Neural cell (in vitro differentiated cells): ENCODE measurements at regions not wholly inside any gene's neighbourhood (a gene's known extent, or its start where the extent isn't known, plus 50 kb on each side); places are given as distances from the start of the nearest gene placed in this dataset.

Experiments
- H2AFZ ChIP-seq: fragments of 200-600, 300-800 bp; sonication (generic), shearing (Covaris generic); 2 replicates; pipeline ENCODE4 v1.6.0; 2014; ENCODE audit warnings: low read depth, mild to moderate bottlenecking, antibody characterized with exemption, low read length, moderate library complexity
- H3F3A ChIP-seq: fragments of 200-600 bp; shearing (Covaris generic); 2 replicates; pipeline ENCODE4 v1.6.1; 2016; ENCODE audit warnings: mild to moderate bottlenecking, moderate library complexity, mixed read lengths, antibody characterized with exemption, low read length; ENCODE audit not compliant: insufficient read depth, poor library complexity, severe bottlenecking
- H3K27ac ChIP-seq: fragments of 200-600, 300-800 bp; sonication (generic), shearing (Covaris generic); 2 replicates; pipeline ENCODE4 v1.5.1; 2014; ENCODE audit warnings: mild to moderate bottlenecking, low read length, moderate library complexity
- H3K27me3 ChIP-seq: fragments of 300-800, 200-600 bp; sonication (generic), shearing (Covaris generic); 2 replicates; pipeline ENCODE4 v1.6.0; 2014; ENCODE audit warnings: mild to moderate bottlenecking, low read depth, low read length, moderate library complexity; ENCODE audit not compliant: insufficient read depth
- H3K36me3 ChIP-seq: fragments of 300-800, 200-600 bp; sonication (generic), shearing (Covaris generic); 2 replicates; pipeline ENCODE4 v1.5.1; 2014; ENCODE audit warnings: mild to moderate bottlenecking, antibody characterized with exemption, low read length, moderate library complexity; ENCODE audit not compliant: insufficient read depth
- H3K4me2 ChIP-seq: fragments of 300-800, 200-600 bp; sonication (generic), shearing (Covaris generic); 2 replicates; pipeline ENCODE4 v1.6.0; 2014; ENCODE audit warnings: mild to moderate bottlenecking, low read length
- H3K4me3 ChIP-seq: fragments of 300-800, 200-600 bp; sonication (generic), shearing (Covaris generic); 2 replicates; pipeline ENCODE4 v1.5.1; 2014; ENCODE audit warnings: mild to moderate bottlenecking, low read length, moderate library complexity
- H3K79me2 ChIP-seq: fragments of 200-600 bp; shearing (Covaris generic); replicated peaks from 2 replicates; pipeline ENCODE4 v1.6.0; 2014; ENCODE audit warnings: mild to moderate bottlenecking, low read length, moderate library complexity; ENCODE audit not compliant: insufficient read depth
- H3K9ac ChIP-seq: fragments of 300-800, 200-600 bp; sonication (generic), shearing (Covaris generic); 2 replicates; pipeline ENCODE4 v1.6.1; 2016; ENCODE audit warnings: mild to moderate bottlenecking, low read length, mixed read lengths
- H3K9me2 ChIP-seq: fragments of 200-600 bp; shearing (Covaris generic); 2 replicates; pipeline ENCODE4 v1.6.1; 2016; ENCODE audit warnings: mild to moderate bottlenecking, low read length, mixed read lengths; ENCODE audit not compliant: insufficient read depth
- H3K9me3 ChIP-seq: fragments of 200-600, 300-800 bp; sonication (generic), shearing (Covaris generic); 2 replicates; pipeline ENCODE4 v1.6.1; 2016; ENCODE audit warnings: mild to moderate bottlenecking, mixed run types, low read length, moderate library complexity, mixed read lengths
- H4K20me1 ChIP-seq: fragments of 200-600 bp; shearing (Covaris generic); 2 replicates; pipeline ENCODE4 v1.6.1; 2016; ENCODE audit warnings: mild to moderate bottlenecking, mixed run types; ENCODE audit not compliant: insufficient read depth
- EP300 ChIP-seq: fragments of 450-650 bp; conservative IDR thresholded peaks from 2 replicates; pipeline ENCODE4 v1.6.1; 2014; ENCODE audit warnings: antibody characterized with exemption, mild to moderate bottlenecking, moderate library complexity; ENCODE audit not compliant: poor library complexity, severe bottlenecking
- EZH2 ChIP-seq: fragments of 200-600, 300-800 bp; shearing (Covaris generic), sonication (generic); IDR thresholded peaks from 2 replicates; pipeline ENCODE4 v1.6.1; 2014; ENCODE audit warnings: antibody characterized with exemption, low read length, borderline replicate concordance, mild to moderate bottlenecking; ENCODE audit not compliant: insufficient read depth, poor library complexity, severe bottlenecking
- MXI1 ChIP-seq: fragments of 450-650 bp; conservative IDR thresholded peaks from 2 replicates; pipeline ENCODE4 v1.6.1; 2014; ENCODE audit warnings: antibody characterized with exemption, mild to moderate bottlenecking; ENCODE audit not compliant: poor library complexity, severe bottlenecking
- POLR2AphosphoS5 ChIP-seq: IDR thresholded peaks from 2 replicates; pipeline ENCODE4 v1.6.1; 2012
- RAD21 ChIP-seq: fragments of 450-650 bp; conservative IDR thresholded peaks from 2 replicates; pipeline ENCODE4 v1.6.1; 2014; ENCODE audit warnings: antibody characterized with exemption, mild to moderate bottlenecking, moderate library complexity
- SMC3 ChIP-seq: fragments of 450-650 bp; conservative IDR thresholded peaks from 2 replicates; pipeline ENCODE4 v1.6.1; 2014; ENCODE audit warnings: antibody characterized with exemption, mild to moderate bottlenecking, moderate library complexity; ENCODE audit not compliant: poor library complexity
- TAF1 ChIP-seq: IDR thresholded peaks from 2 replicates; pipeline ENCODE4 v1.6.1; 2012; ENCODE audit warnings: low read depth
- TF ChIP-seq, protein P1 (sequence below): IDR thresholded peaks from 2 replicates; pipeline ENCODE4 v1.6.1; 2012; ENCODE audit warnings: borderline replicate concordance
- TF ChIP-seq, protein P2 (sequence below): fragments of 450-650 bp; IDR thresholded peaks from 2 replicates; pipeline ENCODE4 v1.5.1; 2014; ENCODE audit warnings: antibody characterized with exemption, mild to moderate bottlenecking, moderate library complexity; ENCODE audit not compliant: poor library complexity, severe bottlenecking

DNA sequence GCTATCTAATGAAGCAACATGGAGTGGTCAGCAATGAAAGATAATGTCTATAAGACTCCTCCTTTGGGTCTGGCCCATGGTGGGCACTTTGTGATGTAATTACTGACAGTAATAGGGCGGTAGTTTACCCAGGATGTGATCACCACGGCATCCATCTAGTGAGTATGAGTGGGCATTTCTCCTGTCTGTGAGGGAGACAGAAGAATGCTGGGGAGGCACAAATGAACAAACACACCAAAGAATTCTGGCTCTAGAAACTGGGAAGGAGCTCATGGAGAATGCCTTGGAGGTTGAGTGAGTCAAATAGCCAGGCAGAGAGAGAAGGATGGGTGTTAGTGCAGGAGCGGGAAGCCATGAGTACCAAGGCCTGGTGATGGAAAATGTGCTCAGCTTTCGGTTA lies 217.5 kb downstream of the WNT5A start:
- H3K79me2 ChIP-seq: no peaks in the 10 kb centered on the region
- no peaks in the 10 kb centered on the region for H3K9me3 ChIP-seq
- no peaks in the 10 kb centered on the region for H3K27me3 ChIP-seq
- H3K4me3 ChIP-seq: no peak overlapping the region
- H4K20me1 ChIP-seq: no peaks in the 10 kb centered on the region
- H3K36me3 ChIP-seq: no peaks in the 10 kb centered on the region
- no peak overlapping the region for H3K4me2 ChIP-seq
- H3K9ac ChIP-seq: no peak overlapping the region
- TF ChIP-seq EZH2 (no peak), EP300 (no peak), SMC3 (no peak), MXI1 (no peak), POLR2AphosphoS5 (no peak), RAD21 (no peak), TAF1 (no peak)
- TF ChIP-seq, protein P1, sequence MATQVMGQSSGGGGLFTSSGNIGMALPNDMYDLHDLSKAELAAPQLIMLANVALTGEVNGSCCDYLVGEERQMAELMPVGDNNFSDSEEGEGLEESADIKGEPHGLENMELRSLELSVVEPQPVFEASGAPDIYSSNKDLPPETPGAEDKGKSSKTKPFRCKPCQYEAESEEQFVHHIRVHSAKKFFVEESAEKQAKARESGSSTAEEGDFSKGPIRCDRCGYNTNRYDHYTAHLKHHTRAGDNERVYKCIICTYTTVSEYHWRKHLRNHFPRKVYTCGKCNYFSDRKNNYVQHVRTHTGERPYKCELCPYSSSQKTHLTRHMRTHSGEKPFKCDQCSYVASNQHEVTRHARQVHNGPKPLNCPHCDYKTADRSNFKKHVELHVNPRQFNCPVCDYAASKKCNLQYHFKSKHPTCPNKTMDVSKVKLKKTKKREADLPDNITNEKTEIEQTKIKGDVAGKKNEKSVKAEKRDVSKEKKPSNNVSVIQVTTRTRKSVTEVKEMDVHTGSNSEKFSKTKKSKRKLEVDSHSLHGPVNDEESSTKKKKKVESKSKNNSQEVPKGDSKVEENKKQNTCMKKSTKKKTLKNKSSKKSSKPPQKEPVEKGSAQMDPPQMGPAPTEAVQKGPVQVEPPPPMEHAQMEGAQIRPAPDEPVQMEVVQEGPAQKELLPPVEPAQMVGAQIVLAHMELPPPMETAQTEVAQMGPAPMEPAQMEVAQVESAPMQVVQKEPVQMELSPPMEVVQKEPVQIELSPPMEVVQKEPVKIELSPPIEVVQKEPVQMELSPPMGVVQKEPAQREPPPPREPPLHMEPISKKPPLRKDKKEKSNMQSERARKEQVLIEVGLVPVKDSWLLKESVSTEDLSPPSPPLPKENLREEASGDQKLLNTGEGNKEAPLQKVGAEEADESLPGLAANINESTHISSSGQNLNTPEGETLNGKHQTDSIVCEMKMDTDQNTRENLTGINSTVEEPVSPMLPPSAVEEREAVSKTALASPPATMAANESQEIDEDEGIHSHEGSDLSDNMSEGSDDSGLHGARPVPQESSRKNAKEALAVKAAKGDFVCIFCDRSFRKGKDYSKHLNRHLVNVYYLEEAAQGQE: no peak
- TF ChIP-seq, protein P2, sequence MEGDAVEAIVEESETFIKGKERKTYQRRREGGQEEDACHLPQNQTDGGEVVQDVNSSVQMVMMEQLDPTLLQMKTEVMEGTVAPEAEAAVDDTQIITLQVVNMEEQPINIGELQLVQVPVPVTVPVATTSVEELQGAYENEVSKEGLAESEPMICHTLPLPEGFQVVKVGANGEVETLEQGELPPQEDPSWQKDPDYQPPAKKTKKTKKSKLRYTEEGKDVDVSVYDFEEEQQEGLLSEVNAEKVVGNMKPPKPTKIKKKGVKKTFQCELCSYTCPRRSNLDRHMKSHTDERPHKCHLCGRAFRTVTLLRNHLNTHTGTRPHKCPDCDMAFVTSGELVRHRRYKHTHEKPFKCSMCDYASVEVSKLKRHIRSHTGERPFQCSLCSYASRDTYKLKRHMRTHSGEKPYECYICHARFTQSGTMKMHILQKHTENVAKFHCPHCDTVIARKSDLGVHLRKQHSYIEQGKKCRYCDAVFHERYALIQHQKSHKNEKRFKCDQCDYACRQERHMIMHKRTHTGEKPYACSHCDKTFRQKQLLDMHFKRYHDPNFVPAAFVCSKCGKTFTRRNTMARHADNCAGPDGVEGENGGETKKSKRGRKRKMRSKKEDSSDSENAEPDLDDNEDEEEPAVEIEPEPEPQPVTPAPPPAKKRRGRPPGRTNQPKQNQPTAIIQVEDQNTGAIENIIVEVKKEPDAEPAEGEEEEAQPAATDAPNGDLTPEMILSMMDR: no peak
- H3F3A ChIP-seq: no peaks in the 10 kb centered on the region
- H3K9me2 ChIP-seq: no peaks in the 10 kb centered on the region
- H2AFZ ChIP-seq: no peak overlapping the region
- H3K27ac ChIP-seq: no peak overlapping the region

DNA sequence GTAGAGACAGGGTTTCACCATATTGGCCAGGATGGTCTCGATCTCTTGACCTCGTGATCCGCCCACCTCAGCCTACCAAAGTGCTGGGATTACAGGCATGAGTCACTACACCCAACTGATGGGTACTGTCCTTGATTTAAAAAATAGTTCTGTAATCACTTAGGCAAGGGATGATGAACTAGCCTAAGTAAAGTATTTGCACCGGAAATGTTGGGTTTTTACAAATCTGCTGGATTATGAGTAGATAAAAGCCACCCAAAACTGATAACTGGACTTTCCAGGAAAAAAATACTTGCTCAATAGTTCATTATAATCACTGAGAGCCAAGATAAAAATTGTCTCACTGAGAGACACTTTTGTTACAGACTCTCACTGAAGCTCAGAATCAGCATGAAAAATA lies 218.0 kb downstream of the WNT5A start:
- Histone ChIP-seq H3K36me3 (no peaks in the 10 kb centered on the region), H3K9me3 (no peaks in the 10 kb centered on the region), H3K79me2 (no peaks in the 10 kb centered on the region), H3K27ac (no peak overlapping the region), H2AFZ (no peak overlapping the region), H4K20me1 (no peaks in the 10 kb centered on the region), H3K4me2 (no peak overlapping the region), H3K27me3 (no peaks in the 10 kb centered on the region), H3K9ac (no peak overlapping the region), H3K9me2 (no peaks in the 10 kb centered on the region), H3F3A (no peaks in the 10 kb centered on the region), H3K4me3 (no peak overlapping the region)
- TF ChIP-seq POLR2AphosphoS5: no peak
- TF ChIP-seq, protein P1: no peak
- TF ChIP-seq MXI1: no peak
- no peak for TF ChIP-seq EZH2
- TF ChIP-seq SMC3: no peak
- TF ChIP-seq RAD21: no peak
- TF ChIP-seq EP300: no peak
- TF ChIP-seq, protein P2: no peak
- no peak for TF ChIP-seq TAF1
